ENCODE measurements at regions not wholly inside any gene's neighbourhood (a gene's known extent, or its start where the extent isn't known, plus 50 kb on each side); places are given as distances from the start of the nearest gene placed in this dataset.

GRCh38 chr22:34437140-34437539 is 516.9 kb upstream of the LARGE1 start:
- TF ChIP-seq CTCF (IDR thresholded peaks at IDR 0.05; ENCODE audit: low read depth, low read length, missing control alignments) = no peak
- H3K4me3 ChIP-seq (replicated peaks; ENCODE audit: low read depth, low read length) = no peak overlapping the region
- DNase-seq (ENCODE audit: extremely low read depth, low read depth) = no peak

DNA sequence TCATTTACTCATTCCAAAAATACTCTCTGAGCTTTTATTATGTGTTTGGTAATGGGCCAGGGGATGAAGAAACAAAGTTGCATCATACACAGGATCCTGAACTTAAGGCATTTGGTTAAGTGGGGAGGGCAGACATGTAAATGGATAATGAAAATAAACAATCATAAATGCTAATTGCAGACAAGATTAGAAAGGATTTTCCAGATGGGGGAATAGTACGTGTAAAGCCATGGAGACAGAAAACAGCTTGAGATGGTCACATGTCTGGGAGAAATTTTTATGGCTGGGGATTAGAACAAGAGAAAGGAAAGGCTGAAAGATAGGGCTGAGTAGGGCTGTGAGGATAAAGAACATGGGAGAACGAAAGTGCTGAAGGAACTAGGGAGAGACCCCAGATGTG is 534.3 kb upstream of the LARGE1 start:
- DNase-seq (ENCODE audit: extremely low read depth, low read depth) = no peak
- no peak overlapping the region for H3K4me3 ChIP-seq (replicated peaks; ENCODE audit: low read depth, low read length)
- TF ChIP-seq CTCF (IDR thresholded peaks at IDR 0.05; ENCODE audit: low read depth, low read length, missing control alignments) = no peak

DNA sequence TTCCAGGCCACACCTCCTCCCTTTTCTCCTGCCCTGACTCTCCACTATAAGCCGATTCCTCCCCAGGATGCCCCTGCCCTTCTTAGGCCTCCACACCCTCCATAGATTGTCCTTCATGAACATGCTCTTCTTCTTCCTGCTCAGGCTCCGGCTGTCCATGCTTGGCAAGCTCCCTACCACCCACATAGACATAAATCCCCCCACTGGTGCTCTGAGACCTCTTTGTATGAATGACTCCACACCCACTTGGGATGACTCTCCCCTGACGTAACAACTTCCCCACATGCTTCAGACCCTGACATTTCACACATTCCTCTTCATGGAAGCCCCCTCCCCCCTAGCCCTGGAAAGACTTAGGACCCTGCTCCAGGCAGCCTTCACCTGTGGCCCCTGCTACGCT is 542.5 kb upstream of the LARGE1 start:
- TF ChIP-seq CTCF (IDR thresholded peaks at IDR 0.05; ENCODE audit: low read depth, low read length, missing control alignments) = no peak
- no peak overlapping the region for H3K4me3 ChIP-seq (replicated peaks; ENCODE audit: low read depth, low read length)
- no peak for DNase-seq (ENCODE audit: extremely low read depth, low read depth)

- H3K4me3 ChIP-seq (replicated peaks; ENCODE audit: low read depth, low read length) = no peak overlapping the region
- no peak for DNase-seq (ENCODE audit: extremely low read depth, low read depth)
- TF ChIP-seq CTCF (IDR thresholded peaks at IDR 0.05; ENCODE audit: low read depth, low read length, missing control alignments) = no peak
These were observed 555.6 kb upstream of the LARGE1 start for GRCh38 chr22:34475886-34476285.

- TF ChIP-seq CTCF (IDR thresholded peaks at IDR 0.05; ENCODE audit: low read depth, low read length, missing control alignments) = no peak
- no peak for DNase-seq (ENCODE audit: extremely low read depth, low read depth)
These were observed 556.5 kb upstream of the LARGE1 start for GRCh38 chr22:34476762-34477161.

GRCh38 chr22:34481090-34481489 is 560.8 kb upstream of the LARGE1 start:
- no peak for DNase-seq (ENCODE audit: extremely low read depth, low read depth)
- no peak for TF ChIP-seq CTCF (IDR thresholded peaks at IDR 0.05; ENCODE audit: low read depth, low read length, missing control alignments)

More at GRCh38 chr22:34476762-34477161, 556.5 kb upstream of the LARGE1 start:
- H3K4me3 ChIP-seq (replicated peaks; ENCODE audit: low read depth, low read length) = no peak overlapping the region

GRCh38 chr22:34486381-34486780 is 566.1 kb upstream of the LARGE1 start:
- no peak for TF ChIP-seq CTCF (IDR thresholded peaks at IDR 0.05; ENCODE audit: low read depth, low read length, missing control alignments)
- DNase-seq (ENCODE audit: extremely low read depth, low read depth) = no peak
- H3K4me3 ChIP-seq (replicated peaks; ENCODE audit: low read depth, low read length) = no peak overlapping the region

More at GRCh38 chr22:34481090-34481489, 560.8 kb upstream of the LARGE1 start:
- no peak overlapping the region for H3K4me3 ChIP-seq (replicated peaks; ENCODE audit: low read depth, low read length)

Data from HFF-Myc (cell line).